GM19372 (cell line): ENCODE measurements at regions not wholly inside any gene's neighbourhood (a gene's known extent, or its start where the extent isn't known, plus 50 kb on each side); places are given as distances from the start of the nearest gene placed in this dataset.
"Not testable (repeated sequence)": the region's sequence is repeated elsewhere in the genome, so short reads cannot be mapped to it uniquely, and the experiment has no call there.

Source experiments
- ATAC-seq: cut with Tn5 transposase; IDR thresholded peaks from one replicate; pipeline ENCODE4 v1.9.1; 2021; ENCODE audit warnings: mild to moderate bottlenecking, low read depth, moderate library complexity; ENCODE audit not compliant: unreplicated experiment

DNA sequence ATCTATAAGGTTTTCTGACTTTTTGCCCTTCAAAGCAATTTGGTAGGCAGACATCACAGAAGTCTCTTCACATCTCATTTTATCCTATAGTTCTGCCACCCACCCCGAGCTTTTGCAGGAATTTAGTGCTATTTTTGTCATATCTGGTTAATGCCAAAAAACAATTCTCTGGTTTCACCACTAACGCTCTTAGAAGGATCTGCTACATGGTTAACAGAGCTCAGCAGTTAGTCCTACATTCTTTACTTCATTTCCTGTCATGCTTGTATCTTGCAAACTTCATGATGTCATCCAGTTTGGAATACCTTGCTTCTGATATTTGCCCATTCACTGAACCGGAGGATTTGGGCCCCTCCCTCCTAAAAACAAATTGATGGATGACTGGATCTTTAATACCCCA is 116.8 kb upstream of the SERPINE2 start:
- ATAC-seq = no peak

GRCh38 chr2:224155371-224155770 is 116.3 kb upstream of the SERPINE2 start:
- ATAC-seq = no peak

DNA sequence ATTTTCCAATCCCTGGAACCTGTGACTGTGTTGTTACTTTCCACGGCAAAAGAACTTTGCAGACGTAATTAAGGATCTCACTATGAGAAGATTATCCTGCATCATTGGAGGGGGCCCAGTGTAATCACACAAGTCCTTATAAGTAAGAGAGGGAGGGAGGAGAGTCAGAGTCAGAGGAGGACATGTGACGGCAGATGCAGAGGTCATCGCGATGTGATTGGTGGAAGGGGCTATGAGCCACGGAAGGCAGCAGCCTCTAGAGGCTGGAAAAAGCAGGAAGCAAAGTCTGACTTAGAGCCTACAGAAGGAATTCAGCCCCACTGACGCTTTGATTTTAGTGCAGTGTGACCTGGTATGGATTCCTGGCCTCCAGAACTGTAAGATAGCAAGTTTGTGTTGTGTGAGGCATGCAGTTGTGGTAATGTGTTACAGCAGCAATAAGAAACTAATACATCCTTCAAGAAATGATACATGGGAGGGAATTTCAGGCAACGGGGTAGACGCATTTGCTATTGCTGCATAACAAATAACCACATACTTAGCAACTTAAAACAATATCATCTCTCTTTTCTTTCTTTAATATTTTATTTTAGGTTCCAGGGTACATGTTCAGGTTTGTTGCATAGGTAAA is 112.7 kb upstream of the SERPINE2 start:
- ATAC-seq = no peak

GRCh38 chr2:224151161-224151560 is 112.1 kb upstream of the SERPINE2 start:
- no peak for ATAC-seq

DNA sequence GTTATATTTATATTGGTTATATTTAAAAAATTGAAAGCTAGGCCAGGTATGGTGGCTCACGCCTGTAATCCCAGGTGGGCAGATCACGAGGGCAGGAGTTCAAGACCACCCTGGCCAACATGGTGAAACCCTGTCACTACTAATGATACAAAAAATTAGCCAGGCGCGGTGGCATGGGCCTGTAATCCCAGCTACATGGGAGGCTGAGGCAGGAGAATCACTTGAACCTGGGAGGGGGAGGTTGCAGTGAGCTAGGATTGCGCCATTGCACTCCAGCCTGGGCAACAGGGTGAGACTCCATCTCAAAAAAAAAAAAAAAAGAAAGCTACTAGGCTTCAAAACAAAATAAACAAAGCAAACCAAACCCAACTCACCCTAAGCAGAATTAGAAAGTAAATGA is 109.0 kb upstream of the SERPINE2 start:
- ATAC-seq = not testable (repeated sequence)

DNA sequence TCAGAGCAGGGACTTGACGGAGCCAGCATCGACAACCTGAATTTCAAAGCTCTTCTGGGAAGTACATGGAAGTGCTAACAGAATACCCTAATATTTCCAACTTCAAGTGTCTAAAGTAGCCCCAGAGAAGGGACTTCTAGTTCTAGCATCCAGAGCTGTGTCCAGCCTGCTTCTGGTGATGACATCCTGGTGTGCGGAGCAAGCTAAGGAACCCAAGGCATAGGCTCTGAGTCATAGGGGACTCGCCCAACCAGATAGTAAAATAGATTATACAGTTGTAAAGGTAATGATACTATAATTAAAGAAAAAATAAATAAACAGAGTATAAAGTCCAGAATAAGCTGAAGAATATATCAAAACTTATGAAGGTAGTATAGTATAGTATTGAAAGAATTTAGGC is 108.1 kb upstream of the SERPINE2 start:
- no peak for ATAC-seq

- no peak for ATAC-seq
Observed at GRCh38 chr2:224146356-224147160, 107.5 kb upstream of the SERPINE2 start.

- no peak for ATAC-seq
Observed at GRCh38 chr2:224145751-224146355, 106.8 kb upstream of the SERPINE2 start.

- ATAC-seq = no peak
Observed at GRCh38 chr2:224143526-224143925, 104.4 kb upstream of the SERPINE2 start.

- no peak for ATAC-seq
Observed at GRCh38 chr2:224142397-224143312, 103.6 kb upstream of the SERPINE2 start.

- ATAC-seq = no peak
Observed at GRCh38 chr2:224141304-224141703, 102.2 kb upstream of the SERPINE2 start.

DNA sequence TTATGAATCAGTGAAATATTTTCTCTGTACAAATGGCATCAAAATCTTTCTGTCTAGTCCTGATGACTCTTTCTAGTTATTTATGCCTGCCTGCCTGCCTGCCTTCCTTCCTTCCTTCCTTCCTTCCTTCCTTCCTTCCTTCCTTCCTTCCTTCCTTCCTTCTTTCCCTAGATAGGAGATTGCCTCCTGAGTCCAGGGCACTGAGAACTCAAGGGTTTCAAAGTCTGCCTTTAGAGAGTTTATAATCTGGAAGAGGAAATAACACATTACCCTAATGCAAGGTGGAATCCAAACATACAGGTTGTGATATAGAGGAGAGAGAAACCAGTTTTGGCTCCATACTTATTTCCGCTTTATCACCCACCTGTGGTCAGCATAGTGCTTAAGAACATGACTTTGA is 98.1 kb upstream of the SERPINE2 start:
- ATAC-seq = no peak

DNA sequence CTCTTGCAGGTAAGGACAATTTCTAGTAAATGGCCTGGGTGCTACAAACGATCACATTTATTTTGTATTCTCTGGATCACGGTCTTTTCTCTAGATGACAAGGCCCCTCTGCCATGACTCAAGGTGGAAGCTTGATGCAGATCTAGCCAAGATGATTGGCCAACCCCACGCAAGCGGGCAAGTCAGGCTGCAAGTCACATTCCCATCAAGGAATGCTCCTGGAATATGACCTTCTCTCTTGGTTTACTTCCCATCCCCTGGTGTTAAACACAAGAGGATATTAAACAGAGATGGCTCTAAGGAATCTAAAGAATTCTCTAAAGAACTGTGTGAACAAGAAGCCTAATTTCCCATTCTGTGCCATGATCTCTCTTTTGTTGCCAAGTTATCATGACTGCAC is 97.3 kb upstream of the SERPINE2 start:
- ATAC-seq = no peak

DNA sequence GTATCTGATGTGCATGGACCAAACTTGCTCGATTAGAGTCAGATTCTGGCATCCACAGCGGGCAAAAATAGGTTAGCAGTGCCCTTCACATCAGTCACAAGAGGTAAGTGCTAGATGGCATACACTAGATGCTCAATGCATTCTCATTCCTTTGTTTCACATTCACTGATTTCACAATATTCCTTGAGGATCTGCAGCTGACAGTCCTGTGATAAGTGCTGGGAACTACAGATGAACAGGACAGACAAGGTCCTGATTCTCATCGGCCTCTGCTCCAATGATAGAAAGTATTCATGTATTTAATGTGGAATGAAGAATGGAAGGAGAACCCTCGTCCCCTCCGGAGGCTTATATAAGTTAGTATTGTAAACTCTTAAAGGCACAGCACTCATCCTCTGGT is 96.8 kb upstream of the SERPINE2 start:
- no peak for ATAC-seq

GRCh38 chr2:224134003-224134734 is 95.1 kb upstream of the SERPINE2 start:
- ATAC-seq = no peak

DNA sequence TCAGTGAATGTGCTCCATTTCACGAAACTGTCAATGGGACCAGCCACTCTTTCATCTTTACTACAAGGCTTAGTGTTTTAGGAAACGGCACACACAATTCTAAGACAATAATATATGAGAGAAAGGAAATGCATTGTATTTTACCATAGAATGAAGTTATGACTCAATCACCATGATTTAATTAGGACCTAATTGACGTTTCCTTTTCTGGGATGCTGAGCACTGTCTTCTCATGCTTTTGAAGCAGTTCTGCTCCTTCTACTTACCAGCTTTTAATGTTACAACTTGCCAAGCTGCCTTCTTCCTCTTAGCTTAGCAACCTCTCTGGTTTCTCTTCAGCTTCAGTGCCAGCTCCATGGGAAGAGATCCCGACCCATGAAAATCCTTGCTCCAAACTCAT is 94.3 kb upstream of the SERPINE2 start:
- no peak for ATAC-seq

- no peak for ATAC-seq
Observed at GRCh38 chr2:224127871-224128501, 88.9 kb upstream of the SERPINE2 start.

DNA sequence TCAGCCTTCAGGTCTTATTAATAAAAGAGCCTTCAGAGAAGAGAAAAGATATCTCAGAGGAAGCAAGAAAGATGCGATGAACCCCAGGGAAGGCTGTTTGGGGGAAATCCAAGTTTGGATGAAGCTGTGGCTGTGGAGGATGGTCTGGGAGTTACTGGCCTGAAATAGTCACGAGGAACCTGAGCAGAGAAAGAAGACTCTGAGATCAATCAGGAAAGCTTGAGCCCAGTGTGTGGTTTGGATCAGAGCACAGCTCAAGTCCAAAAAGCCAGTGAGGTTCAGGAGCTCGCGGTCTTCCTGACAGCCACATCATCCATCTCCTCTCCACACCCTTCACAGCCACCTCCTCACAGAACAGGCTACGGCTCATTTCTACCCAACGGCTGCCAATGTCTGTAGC is 87.4 kb upstream of the SERPINE2 start:
- ATAC-seq = no peak

GRCh38 chr2:224126003-224126402 is 86.9 kb upstream of the SERPINE2 start:
- ATAC-seq = no peak

DNA sequence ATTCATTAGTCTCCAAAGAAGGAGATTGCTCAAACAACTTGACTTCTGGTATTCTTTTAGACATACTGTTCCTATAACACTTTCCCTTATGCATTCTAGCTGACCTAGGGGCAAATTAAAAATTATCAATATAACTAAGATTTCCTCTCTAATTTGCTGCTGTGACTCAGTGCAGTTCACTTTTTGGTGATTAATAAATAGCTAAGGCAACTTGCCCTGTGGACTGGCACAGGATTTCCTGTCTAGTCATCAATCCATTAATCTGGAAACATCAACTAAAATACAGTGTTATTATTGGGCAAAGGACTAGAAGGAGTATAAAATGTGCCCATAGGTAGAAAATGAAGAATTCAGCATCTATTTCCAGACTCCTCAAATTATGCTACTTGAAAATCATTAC is 83.5 kb upstream of the SERPINE2 start:
- no peak for ATAC-seq
